Left colon (tissue), 2 donors: ENCODE measurements at regions not wholly inside any gene's neighbourhood (a gene's known extent, or its start where the extent isn't known, plus 50 kb on each side); places are given as distances from the start of the nearest gene placed in this dataset.

Experiments
- ATAC-seq: fragments of 200-7000 bp; cut with Tn5 transposase; one replicate; pipeline ENCODE4 v1.9.1; 2020; ENCODE audit warnings: mild to moderate bottlenecking, moderate library complexity
- DNase-seq, 2 donors: peaks; one replicate each; pipeline ENCODE4 v3.0.0-alpha.2; 2020
- intact Hi-C, 2 donors: fragments of 100-400 bp; cut with DNase I in 1 of 2; cut with micrococcal nuclease in 1 of 2; formaldehyde crosslinking; loops; one replicate each; pipeline versions ENCODE4 v1.11.2 to v1.14.0; 2022; cut with DNase I, micrococcal nuclease
- donor health status: DM: no; HTN: no; CAD: no.
- donor health status: DM: yes; HTN: yes; CAD: no.

GRCh38 chr2:33765122-33765521 lies 166.0 kb upstream of the FAM98A start:
- DNase-seq (no peak), ATAC-seq (no peak)
- intact Hi-C loops = no loop called here

GRCh38 chr2:33764551-33764950 lies 165.5 kb upstream of the FAM98A start:
- no peak for ATAC-seq
- intact Hi-C loops = no loop called here
- no peak for DNase-seq

GRCh38 chr2:33763671-33764310 lies 164.7 kb upstream of the FAM98A start:
- intact Hi-C loops = no loop called here
- ATAC-seq (no peak), DNase-seq (no peak)

GRCh38 chr2:33762636-33763035 lies 163.5 kb upstream of the FAM98A start:
- ATAC-seq = no peak
- DNase-seq = no peak
- intact Hi-C loops = no loop called here

- intact Hi-C loops = no loop called here
- no peak for DNase-seq
- ATAC-seq = no peak
Observed at GRCh38 chr2:33746208-33746800, 147.2 kb upstream of the FAM98A start.

GRCh38 chr2:33735096-33735495 lies 136.0 kb upstream of the FAM98A start:
- ATAC-seq = no peak
- intact Hi-C loops = no loop called here
- DNase-seq = no peak

GRCh38 chr2:33730804-33731203 lies 131.7 kb upstream of the FAM98A start:
- intact Hi-C loops = no loop called here
- no peak for ATAC-seq
- no peak for DNase-seq

GRCh38 chr2:33730193-33730592 lies 131.1 kb upstream of the FAM98A start:
- intact Hi-C loops = no loop called here
- DNase-seq (no peak), ATAC-seq (no peak)

GRCh38 chr2:33729353-33729752 lies 130.3 kb upstream of the FAM98A start:
- DNase-seq = no peak
- intact Hi-C loops = no loop called here
- no peak for ATAC-seq

- intact Hi-C loops = no loop called here
- DNase-seq (no peak), ATAC-seq (no peak)
Observed at GRCh38 chr2:33728106-33728505, 129.0 kb upstream of the FAM98A start.

- no peak for DNase-seq
- no peak for ATAC-seq
- intact Hi-C loops = no loop called here
Observed at GRCh38 chr2:33727361-33728032, 128.4 kb upstream of the FAM98A start.

- intact Hi-C loops = no loop called here
- ATAC-seq = no peak
- no peak for DNase-seq
Observed at GRCh38 chr2:33726415-33726814, 127.3 kb upstream of the FAM98A start.

GRCh38 chr2:33723329-33723728 lies 124.2 kb upstream of the FAM98A start:
- DNase-seq (no peak), ATAC-seq (no peak)
- intact Hi-C loops = no loop called here

- intact Hi-C loops = no loop called here
- no peak for ATAC-seq
- no peak for DNase-seq
Observed at GRCh38 chr2:33719067-33719466, 120.0 kb upstream of the FAM98A start.

GRCh38 chr2:33712674-33713073 lies 113.6 kb upstream of the FAM98A start:
- intact Hi-C loops = no loop called here
- no peak for ATAC-seq
- no peak for DNase-seq

- no peak for DNase-seq
- ATAC-seq = no peak
- intact Hi-C loops = no loop called here
Observed at GRCh38 chr2:33709951-33710350, 110.9 kb upstream of the FAM98A start.

- ATAC-seq (no peak), DNase-seq (no peak)
- intact Hi-C loops = no loop called here
Observed at GRCh38 chr2:33707312-33707711, 108.2 kb upstream of the FAM98A start.

GRCh38 chr2:33706410-33706809 lies 107.3 kb upstream of the FAM98A start:
- intact Hi-C loops = no loop called here
- ATAC-seq (no peak), DNase-seq (no peak)

- no peak for DNase-seq
- ATAC-seq = no peak
- intact Hi-C loops = no loop called here
Observed at GRCh38 chr2:33704406-33704855, 105.3 kb upstream of the FAM98A start.

GRCh38 chr2:33696234-33696633 lies 97.1 kb upstream of the FAM98A start:
- no peak for ATAC-seq
- intact Hi-C loops = no loop called here

GRCh38 chr2:33694904-33695303 lies 95.8 kb upstream of the FAM98A start:
- intact Hi-C loops = no loop called here
- no peak for ATAC-seq
- DNase-seq = no peak

More at GRCh38 chr2:33696234-33696633, 97.1 kb upstream of the FAM98A start:
- no peak for DNase-seq
